PC-3 (cell line): ENCODE measurements at regions not wholly inside any gene's neighbourhood (a gene's known extent, or its start where the extent isn't known, plus 50 kb on each side); places are given as distances from the start of the nearest gene placed in this dataset.

Source experiments
- ATAC-seq: fragments of 200-7000 bp; cut with Tn5 transposase; 2 replicates; pipeline ENCODE4 v1.9.1; 2020; ENCODE audit warnings: mild to moderate bottlenecking, moderate library complexity
- BruUV-seq: library from RNA; stranded (reverse); fragments of 400-500 nt; replicated peaks from 2 replicates; lab custom pipeline; 2021; lab: Mats Ljungman, UMichigan
- CTCF ChIA-PET: fragments of 300-600 bp; sonication (Branson Sonifier 250); formaldehyde crosslinking; loops from one replicate; lab custom pipeline; 2022; ENCODE audit warnings: antibody characterized with exemption; lab: Charles Lee
- POLR2A ChIA-PET: fragments of 300-600 bp; sonication (Branson Sonifier 250); formaldehyde crosslinking; loops from one replicate; lab custom pipeline; 2022; ENCODE audit warnings: antibody characterized with exemption; ENCODE audit not compliant: unreplicated experiment; lab: Charles Lee
- DNase-seq: peaks from one replicate; pipeline ENCODE4 v3.0.0-alpha.2; 2015
- H2AFZ ChIP-seq: fragments of 300-600 bp; sonication (generic); 2 replicates; pipeline ENCODE4 v1.6.0; 2016; ENCODE audit warnings: antibody characterized with exemption, low read length
- H3F3A ChIP-seq: fragments of 300-600 bp; sonication (generic); one replicate; pipeline ENCODE4 v1.6.0; 2017; ENCODE audit warnings: antibody characterized with exemption, low read length, control low read depth, mild to moderate bottlenecking; ENCODE audit not compliant: unreplicated experiment
- H3K27ac ChIP-seq: fragments of 300-600 bp; sonication (generic); 2 replicates; pipeline ENCODE4 v1.5.1; 2016; ENCODE audit warnings: mild to moderate bottlenecking, low read length
- H3K27me3 ChIP-seq: fragments of 300-600 bp; sonication (generic); 2 replicates; pipeline ENCODE4 v1.6.1; 2016; ENCODE audit warnings: low read length, mixed read lengths
- H3K36me3 ChIP-seq: fragments of 300-600 bp; sonication (generic); 2 replicates; pipeline ENCODE4 v1.6.1; 2016; ENCODE audit warnings: low read depth, mixed run types, low read length, mixed read lengths
- H3K4me1 ChIP-seq: fragments of 300-600 bp; sonication (generic); 2 replicates; pipeline ENCODE4 v1.5.1; 2016; ENCODE audit warnings: low read length; ENCODE audit not compliant: insufficient read depth
- H3K4me2 ChIP-seq: fragments of 300-600 bp; sonication (generic); 2 replicates; pipeline ENCODE4 v1.6.0; 2016; ENCODE audit warnings: low read length
- H3K4me3 ChIP-seq: fragments of 300-600 bp; sonication (generic); 2 replicates; pipeline ENCODE4 v1.5.1; 2016; ENCODE audit warnings: mild to moderate bottlenecking, low read length, mixed read lengths
- H3K79me2 ChIP-seq: fragments of 300-600 bp; sonication (generic); 2 replicates; pipeline ENCODE4 v1.6.1; 2017; ENCODE audit warnings: low read length, mixed read lengths
- H3K9ac ChIP-seq: fragments of 300-600 bp; sonication (generic); 2 replicates; pipeline ENCODE4 v1.6.0; 2016; ENCODE audit warnings: mild to moderate bottlenecking, low read length
- H3K9me2 ChIP-seq: fragments of 300-600 bp; sonication (generic); replicated peaks from 2 replicates; pipeline ENCODE4 v1.6.1; 2016; ENCODE audit warnings: mixed run types, low read length, mixed read lengths
- H3K9me3 ChIP-seq: fragments of 300-600 bp; sonication (generic); 2 replicates; pipeline ENCODE4 v1.6.1; 2016; ENCODE audit warnings: low read length, mixed read lengths
- H4K20me1 ChIP-seq: fragments of 300-600 bp; sonication (generic); 2 replicates; pipeline ENCODE4 v1.6.1; 2016; ENCODE audit warnings: low read length, mixed read lengths
- EZH2 ChIP-seq: fragments of 300-600 bp; sonication (generic); IDR thresholded peaks from one replicate; pipeline ENCODE4 v1.6.1; 2017; ENCODE audit warnings: antibody characterized with exemption, mild to moderate bottlenecking, low read length; ENCODE audit not compliant: unreplicated experiment
- EZH2phosphoT487 ChIP-seq: fragments of 300-600 bp; sonication (generic); IDR thresholded peaks from 2 replicates; pipeline ENCODE4 v1.6.1; 2018; ENCODE audit warnings: mild to moderate bottlenecking, antibody characterized with exemption, low read length, borderline replicate concordance
- intact Hi-C: fragments of 100-400 bp; cut with micrococcal nuclease; formaldehyde crosslinking; loops from 2 replicates; pipeline ENCODE4 v1.9.0; 2023
- TF ChIP-seq, protein P1 (sequence below): fragments of 300-600 bp; sonication (generic); conservative IDR thresholded peaks from 2 replicates; pipeline ENCODE4 v1.5.1; 2017; ENCODE audit warnings: antibody characterized with exemption, low read depth, mild to moderate bottlenecking, low read length

DNA sequence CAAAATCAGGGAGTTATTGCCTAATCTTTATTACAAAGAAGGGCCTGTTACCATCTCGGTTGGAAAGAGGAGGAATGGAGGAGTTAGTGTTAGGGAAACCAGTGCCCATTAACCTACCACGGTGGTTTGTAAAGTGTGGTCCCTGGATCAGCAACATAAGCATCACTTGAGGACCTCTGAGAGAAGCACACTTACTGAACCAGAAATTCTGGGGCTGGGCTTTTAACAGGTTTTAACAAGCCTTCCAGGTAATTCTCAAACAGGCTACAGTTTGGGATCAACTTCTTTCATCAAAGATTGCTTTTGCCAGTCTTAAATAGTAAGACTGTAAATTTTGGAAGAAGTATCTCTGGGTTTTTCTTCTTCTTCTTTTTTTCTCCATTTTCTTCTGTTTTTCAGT lies 329.5 kb upstream of the JAG1 start:
- no peak overlapping the region for H3K9ac ChIP-seq
- CTCF ChIA-PET, result interaction anchor here (0.6 kb wide), 1 partner anchor 37 kb away, joined by 3 read pairs; no protein-coding TSS in a partner anchor

DNA sequence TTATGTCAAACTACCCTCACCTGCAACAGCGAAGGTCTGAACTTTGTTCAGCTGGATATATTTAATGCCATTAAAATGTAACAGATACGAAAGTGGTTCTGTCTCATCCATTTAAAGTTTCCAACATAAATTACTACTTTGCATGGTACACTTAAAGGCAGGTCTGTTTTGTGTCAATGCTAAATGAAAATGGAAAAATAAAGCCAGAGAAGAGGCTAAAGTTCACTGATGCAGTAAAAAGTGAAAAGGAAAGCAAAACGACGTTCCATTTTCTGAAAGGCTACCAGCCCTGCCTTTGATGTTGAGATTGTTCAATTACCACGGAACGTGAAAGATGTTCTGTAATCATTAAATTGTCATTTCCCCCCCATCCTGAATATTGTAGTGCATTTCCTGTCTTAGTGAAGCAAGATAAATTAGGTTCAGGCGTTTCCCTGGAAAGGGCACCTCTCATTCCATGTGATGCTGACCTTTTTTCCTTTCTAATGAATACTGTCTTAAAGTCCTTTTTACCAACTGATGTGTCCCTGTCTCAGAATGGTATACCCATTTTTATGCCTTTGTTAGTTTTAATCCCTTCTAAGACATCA lies 334.7 kb upstream of the JAG1 start:
- no TSS peak for BruUV-seq
- ATAC-seq (no peak), DNase-seq (no peak)
- no peaks in the 10 kb centered on the region for H3K9me2 ChIP-seq
- no peaks in the 10 kb centered on the region for H3K9me3 ChIP-seq
- no peak overlapping the region for H3K4me3 ChIP-seq
- H3K79me2 ChIP-seq, result no peaks in the 10 kb centered on the region
- H3K9ac ChIP-seq, result no peak overlapping the region
- no peaks in the 10 kb centered on the region for H4K20me1 ChIP-seq
- ChIA-PET POLR2A (no interaction called here), CTCF (no interaction called here)
- no peaks in the 10 kb centered on the region for H3K36me3 ChIP-seq
- no peaks in the 10 kb centered on the region for H3K27me3 ChIP-seq
- H3K4me2 ChIP-seq, result no peak overlapping the region
- H2AFZ ChIP-seq, result no peak overlapping the region
- no peak for TF ChIP-seq EZH2phosphoT487
- no peak for TF ChIP-seq EZH2
- TF ChIP-seq, protein P1, sequence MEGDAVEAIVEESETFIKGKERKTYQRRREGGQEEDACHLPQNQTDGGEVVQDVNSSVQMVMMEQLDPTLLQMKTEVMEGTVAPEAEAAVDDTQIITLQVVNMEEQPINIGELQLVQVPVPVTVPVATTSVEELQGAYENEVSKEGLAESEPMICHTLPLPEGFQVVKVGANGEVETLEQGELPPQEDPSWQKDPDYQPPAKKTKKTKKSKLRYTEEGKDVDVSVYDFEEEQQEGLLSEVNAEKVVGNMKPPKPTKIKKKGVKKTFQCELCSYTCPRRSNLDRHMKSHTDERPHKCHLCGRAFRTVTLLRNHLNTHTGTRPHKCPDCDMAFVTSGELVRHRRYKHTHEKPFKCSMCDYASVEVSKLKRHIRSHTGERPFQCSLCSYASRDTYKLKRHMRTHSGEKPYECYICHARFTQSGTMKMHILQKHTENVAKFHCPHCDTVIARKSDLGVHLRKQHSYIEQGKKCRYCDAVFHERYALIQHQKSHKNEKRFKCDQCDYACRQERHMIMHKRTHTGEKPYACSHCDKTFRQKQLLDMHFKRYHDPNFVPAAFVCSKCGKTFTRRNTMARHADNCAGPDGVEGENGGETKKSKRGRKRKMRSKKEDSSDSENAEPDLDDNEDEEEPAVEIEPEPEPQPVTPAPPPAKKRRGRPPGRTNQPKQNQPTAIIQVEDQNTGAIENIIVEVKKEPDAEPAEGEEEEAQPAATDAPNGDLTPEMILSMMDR, result no peak
- 0 out of 2 replicates have a peak, but pooled peaks cover 4% of the 10 kb centered on the region for H3K4me1 ChIP-seq
- no peak overlapping the region for H3K27ac ChIP-seq
- no peaks in the 10 kb centered on the region for H3F3A ChIP-seq
- intact Hi-C loops, result loop anchor here (10.0 kb wide), 2 partner anchors 256 to 536 kb away; no protein-coding TSS in a partner anchor

More for the DNA sequence above, 329.5 kb upstream of the JAG1 start:
- DNase-seq, result no peak
- Histone ChIP-seq H3K27me3 (no peaks in the 10 kb centered on the region), H4K20me1 (no peaks in the 10 kb centered on the region), H2AFZ (no peak overlapping the region), H3K4me1 (peaks cover 28% of the 10 kb centered on the region), H3K9me2 (no peaks in the 10 kb centered on the region), H3F3A (peaks cover 6% of the 10 kb centered on the region), H3K9me3 (no peaks in the 10 kb centered on the region), H3K4me2 (no peak overlapping the region), H3K79me2 (no peaks in the 10 kb centered on the region), H3K27ac (peak overlapping the region; percentile 93; the same call in 1 of the 2 replicates), H3K4me3 (no peak overlapping the region), H3K36me3 (no peaks in the 10 kb centered on the region)
- BruUV-seq, result no TSS peak
- ATAC-seq, result no peak
- POLR2A ChIA-PET, result no interaction called here
- TF ChIP-seq EZH2phosphoT487 (no peak), EZH2 (no peak)
- TF ChIP-seq, protein P1, result no peak
- intact Hi-C loops, result loop anchor here (5.0 to 10.0 kb wide), 5 partner anchors 141 to 541 kb away; partner anchors contain the start of gene JAG1

DNA sequence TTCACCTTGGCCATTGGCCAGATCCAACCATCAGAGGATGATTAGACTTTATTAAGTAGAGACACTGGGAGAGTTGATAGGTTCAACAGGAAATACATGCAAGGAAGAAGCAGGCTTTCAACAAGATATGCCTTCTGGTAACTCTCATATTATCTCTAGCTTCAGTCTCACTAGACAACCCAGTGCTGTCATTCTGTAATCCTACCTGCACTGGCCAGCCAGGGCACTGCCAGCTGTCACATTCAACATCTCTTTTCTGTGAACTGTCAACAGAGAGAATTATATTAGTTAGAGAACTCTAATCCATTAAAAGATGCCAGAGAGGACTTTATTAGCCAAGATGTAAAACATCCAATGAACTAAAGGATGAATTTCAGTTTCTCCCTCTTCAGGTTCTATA lies 337.9 kb upstream of the JAG1 start:
- ChIA-PET CTCF (no interaction called here), POLR2A (no interaction called here)
- H3K9ac ChIP-seq, result no peak overlapping the region
- no peaks in the 10 kb centered on the region for H4K20me1 ChIP-seq
- TF ChIP-seq EZH2 (no peak), EZH2phosphoT487 (no peak)
- TF ChIP-seq, protein P1, result no peak
- no peak overlapping the region for H3K4me3 ChIP-seq
- no peak for ATAC-seq
- no peaks in the 10 kb centered on the region for H3K9me2 ChIP-seq
- no peak overlapping the region for H3K27ac ChIP-seq
- no peaks in the 10 kb centered on the region for H3K9me3 ChIP-seq
- no peak overlapping the region for H3K4me2 ChIP-seq
- no peaks in the 10 kb centered on the region for H3K27me3 ChIP-seq
- H3K79me2 ChIP-seq, result no peaks in the 10 kb centered on the region
- DNase-seq, result no peak
- H3F3A ChIP-seq, result no peaks in the 10 kb centered on the region
- no TSS peak for BruUV-seq
- H3K4me1 ChIP-seq, result 0 out of 2 replicates have a peak, but pooled peaks cover 4% of the 10 kb centered on the region
- intact Hi-C loops, result no loop called here
- H3K36me3 ChIP-seq, result no peaks in the 10 kb centered on the region
- no peak overlapping the region for H2AFZ ChIP-seq
